HG03175 (cell line): ENCODE measurements at regions not wholly inside any gene's neighbourhood (a gene's known extent, or its start where the extent isn't known, plus 50 kb on each side); places are given as distances from the start of the nearest gene placed in this dataset.
"Not testable (repeated sequence)": the region's sequence is repeated elsewhere in the genome, so short reads cannot be mapped to it uniquely, and the experiment has no call there.

Source experiments
- ATAC-seq: cut with Tn5 transposase; IDR thresholded peaks from one replicate; pipeline ENCODE4 v1.9.1; 2021; ENCODE audit warnings: mild to moderate bottlenecking, moderate library complexity; ENCODE audit not compliant: unreplicated experiment

GRCh38 chr7:9200626-9201025 lies 767.2 kb downstream of the NXPH1 start:
- ATAC-seq: no peak

DNA sequence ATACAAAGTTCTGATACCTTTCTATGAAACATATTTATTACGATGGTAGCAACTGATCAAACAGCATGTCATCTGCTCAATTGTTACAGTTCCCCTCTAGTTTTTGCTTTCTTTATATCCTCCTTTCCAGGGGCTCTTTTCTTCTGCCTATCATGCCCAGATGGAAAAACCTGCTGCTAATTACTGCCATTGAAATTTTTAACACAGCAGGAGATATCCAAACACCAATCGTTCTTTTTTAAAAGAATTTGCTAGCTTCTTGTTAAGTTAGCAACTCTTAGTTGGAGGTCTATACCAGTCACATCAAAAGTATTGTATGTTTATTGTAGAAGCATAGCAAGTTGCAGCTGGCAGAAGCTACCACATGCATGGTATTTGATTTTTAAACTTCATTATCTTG lies 768.5 kb downstream of the NXPH1 start:
- ATAC-seq: no peak

DNA sequence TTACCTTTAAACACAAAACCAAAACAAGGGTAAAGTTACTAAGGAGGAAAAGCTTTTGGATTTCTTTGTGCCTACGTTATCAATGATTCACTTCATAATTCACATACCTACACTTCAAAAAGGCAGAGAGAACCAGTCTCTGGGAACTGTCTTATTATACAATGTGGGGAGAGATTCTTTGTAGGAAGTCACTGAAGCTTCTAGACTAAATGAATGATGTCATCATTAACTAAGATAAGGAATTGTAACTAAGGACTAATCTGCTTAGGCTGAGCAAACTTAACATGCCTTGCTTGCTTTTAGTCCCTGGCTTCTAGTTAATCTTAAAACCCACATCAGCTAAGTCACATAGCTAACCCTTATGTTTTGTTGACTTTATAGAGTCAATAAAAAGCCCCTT lies 771.2 kb downstream of the NXPH1 start:
- no peak for ATAC-seq

- no peak for ATAC-seq
Measured at GRCh38 chr7:9210114-9210513, 776.7 kb downstream of the NXPH1 start.

- no peak for ATAC-seq
Measured at GRCh38 chr7:9217204-9217603, 783.8 kb downstream of the NXPH1 start.

DNA sequence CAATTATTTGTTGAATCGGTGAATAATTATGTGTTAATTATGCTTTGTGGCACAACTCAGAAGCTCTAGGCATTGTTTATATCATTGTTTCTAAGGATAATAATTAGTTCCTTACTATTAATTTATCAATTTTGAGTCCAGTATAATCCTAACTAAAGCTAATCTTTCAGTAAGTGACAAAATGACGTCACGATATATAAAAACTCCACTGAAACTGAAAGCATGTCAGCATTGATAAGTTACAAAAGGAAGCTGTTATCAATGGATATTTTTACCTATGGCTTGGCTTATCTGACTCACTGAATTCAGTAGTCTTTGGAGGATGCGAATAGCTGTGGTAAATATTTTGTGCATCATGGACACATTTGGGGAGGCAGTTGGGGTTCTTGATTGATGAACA lies 793.1 kb downstream of the NXPH1 start:
- no peak for ATAC-seq

GRCh38 chr7:9231630-9232121 lies 798.3 kb downstream of the NXPH1 start:
- ATAC-seq: no peak

DNA sequence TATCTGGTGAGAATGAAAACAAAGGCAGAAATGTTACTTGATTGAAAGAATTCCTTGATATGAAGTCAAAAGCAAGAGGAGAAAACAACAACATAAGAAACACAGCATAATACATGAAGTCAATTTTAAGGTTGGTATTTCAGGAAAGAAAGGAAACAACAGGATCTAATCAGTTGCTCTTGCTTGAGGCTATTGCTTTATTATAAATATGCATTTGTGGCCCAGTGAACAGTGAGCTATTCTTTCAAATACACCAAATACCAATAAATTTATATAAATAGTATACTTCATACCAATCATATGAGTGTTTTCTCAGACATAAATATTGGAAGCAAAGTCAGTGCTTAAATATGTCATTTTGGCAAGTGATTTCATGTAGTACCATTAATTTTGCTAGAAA lies 806.6 kb downstream of the NXPH1 start:
- ATAC-seq: no peak

- ATAC-seq: no peak
Measured at GRCh38 chr7:9241826-9242225, 808.4 kb downstream of the NXPH1 start.

DNA sequence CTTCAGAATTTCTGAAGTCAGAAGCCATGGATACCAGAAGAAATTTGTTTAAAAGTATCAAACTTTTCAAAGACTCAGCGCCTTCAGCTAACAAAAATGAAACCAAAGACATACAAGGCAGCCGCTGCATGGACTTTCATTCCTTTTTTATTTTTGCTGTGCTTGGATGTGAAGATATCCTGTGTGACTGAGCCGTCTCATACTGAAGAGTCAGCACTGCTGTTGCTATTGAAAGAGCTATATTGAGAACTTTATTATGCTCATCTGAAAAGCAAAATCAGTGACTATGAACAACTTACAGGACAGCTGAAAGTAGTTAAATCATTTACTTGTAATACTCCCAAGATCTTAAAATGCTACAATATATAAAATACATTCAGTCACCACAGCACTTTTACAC lies 809.2 kb downstream of the NXPH1 start:
- ATAC-seq: no peak

DNA sequence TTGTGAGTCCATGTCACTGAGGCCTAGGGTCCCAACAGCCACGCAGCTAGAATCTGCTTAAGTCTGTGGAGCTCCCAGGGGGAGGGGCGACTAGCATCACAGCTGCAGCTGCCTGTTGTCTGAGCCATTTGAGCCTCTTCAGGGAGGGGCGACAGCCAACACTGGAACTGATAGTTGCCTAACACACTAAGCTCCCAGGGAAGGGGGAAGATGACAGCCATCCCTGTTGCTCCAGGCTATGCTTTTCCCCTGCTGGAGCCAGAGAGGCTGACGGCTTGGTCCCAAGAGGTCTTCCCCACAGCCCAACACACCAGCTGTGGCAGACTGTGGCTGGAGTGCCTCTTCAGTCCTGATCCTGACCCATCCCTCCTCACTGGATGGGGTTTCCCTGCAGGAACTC lies 817.5 kb downstream of the NXPH1 start:
- ATAC-seq: no peak

GRCh38 chr7:9264395-9264794 lies 831.0 kb downstream of the NXPH1 start:
- ATAC-seq: no peak

GRCh38 chr7:9280088-9280487 lies 846.7 kb downstream of the NXPH1 start:
- ATAC-seq: no peak

DNA sequence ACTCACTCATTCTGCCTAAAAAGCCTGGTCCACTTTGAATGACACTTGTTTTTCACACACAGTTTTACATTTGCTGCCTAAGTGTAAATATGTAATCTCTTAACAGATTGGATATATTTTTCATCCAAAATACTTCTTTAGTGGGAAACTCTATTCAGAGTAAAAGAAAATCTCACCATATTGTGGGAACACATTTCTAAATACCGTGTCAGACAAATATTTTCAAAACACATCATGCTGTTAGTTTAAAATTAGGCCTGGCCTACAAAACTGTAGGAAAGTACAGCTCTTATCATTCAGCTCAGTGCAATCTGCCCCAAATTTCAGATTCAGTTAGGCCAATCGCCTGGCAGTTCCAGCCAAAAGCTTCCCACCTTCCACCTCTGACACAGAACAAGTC lies 849.8 kb downstream of the NXPH1 start:
- no peak for ATAC-seq

DNA sequence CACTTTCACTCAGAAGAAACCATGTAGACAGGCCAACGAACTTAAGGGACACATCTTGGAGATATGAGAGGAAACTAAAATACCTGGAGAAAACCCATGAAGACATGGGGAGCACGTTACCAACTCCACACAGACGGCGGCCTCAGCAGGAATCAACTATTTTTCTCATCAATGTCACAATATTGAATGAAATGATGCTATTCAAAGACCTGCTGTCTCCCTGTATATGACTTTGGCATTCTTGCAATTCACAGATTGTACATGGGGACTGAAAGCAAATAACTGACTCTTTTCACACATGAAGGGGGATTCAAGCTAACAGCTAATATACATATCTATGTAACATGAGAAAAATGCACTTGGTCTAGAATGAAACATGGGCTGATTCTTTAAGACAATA lies 869.0 kb downstream of the NXPH1 start:
- ATAC-seq: no peak

GRCh38 chr7:9307131-9307530 lies 873.7 kb downstream of the NXPH1 start:
- no peak for ATAC-seq

DNA sequence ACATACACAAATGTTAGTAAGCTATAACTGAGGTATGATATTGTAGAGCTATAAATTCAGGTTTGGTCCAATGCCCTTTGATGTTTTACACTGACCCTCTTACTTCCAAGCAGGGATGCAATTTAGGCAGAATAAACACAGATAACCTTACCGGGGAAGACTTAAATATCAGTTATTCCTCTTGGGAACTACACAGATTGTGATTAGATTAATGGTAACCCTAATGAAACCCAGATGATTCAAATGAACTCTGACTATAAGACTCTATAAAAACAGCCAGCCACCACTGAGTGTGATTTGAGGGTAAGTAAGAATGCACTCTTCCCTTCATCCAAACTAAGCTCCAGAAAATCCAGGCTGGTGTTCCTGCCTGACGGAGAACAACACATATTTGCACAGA lies 891.1 kb downstream of the NXPH1 start:
- ATAC-seq: no peak

- ATAC-seq: no peak
Measured at GRCh38 chr7:9328296-9328695, 894.9 kb downstream of the NXPH1 start.

- ATAC-seq: no peak
Measured at GRCh38 chr7:9349625-9350024, 916.2 kb downstream of the NXPH1 start.

- ATAC-seq: no peak
Measured at GRCh38 chr7:9391221-9391620, 957.8 kb downstream of the NXPH1 start.

- no peak for ATAC-seq
Measured at GRCh38 chr7:9391984-9392383, 958.6 kb downstream of the NXPH1 start.

DNA sequence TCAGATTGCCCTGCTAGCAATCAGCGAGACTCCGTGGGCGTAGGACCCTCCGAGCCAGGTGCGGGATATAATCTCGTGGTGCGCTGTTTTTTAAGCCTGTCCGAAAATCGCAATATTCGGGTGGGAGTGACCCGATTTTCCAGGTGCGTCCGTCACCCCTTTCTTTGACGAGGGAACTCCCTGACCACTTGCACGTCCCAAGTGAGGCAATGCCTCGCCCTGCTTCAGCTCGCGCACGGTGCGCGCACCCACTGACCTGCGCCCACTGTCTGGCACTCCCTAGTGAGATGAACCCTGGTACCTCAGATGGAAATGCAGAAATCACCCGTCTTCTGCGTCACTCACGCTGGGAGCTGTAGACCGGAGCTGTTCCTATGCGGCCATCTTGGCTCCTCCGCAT lies 971.0 kb downstream of the NXPH1 start:
- not testable (repeated sequence) for ATAC-seq

GRCh38 chr7:9407816-9408215 lies 974.4 kb downstream of the NXPH1 start:
- no peak for ATAC-seq

DNA sequence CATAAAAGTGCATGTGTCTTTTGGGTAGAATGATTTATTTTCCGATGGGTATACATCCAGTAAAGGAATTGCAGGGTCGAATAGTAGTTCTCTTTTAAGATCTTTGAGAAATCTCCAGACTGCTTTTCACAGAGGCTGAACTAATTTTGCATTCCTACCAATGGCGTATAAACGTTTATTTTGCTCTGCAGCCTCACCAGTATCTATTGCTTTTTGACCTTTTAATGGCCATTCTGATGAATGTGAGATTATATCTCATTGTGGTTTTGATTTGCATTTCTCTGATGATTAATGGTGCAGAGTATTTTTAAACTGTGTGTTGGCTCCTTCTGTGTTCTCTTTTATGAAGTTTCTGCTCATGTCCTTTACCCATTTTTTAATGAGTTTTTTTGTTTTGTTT lies 1020.1 kb downstream of the NXPH1 start:
- ATAC-seq: no peak
